Left lobe of liver (tissue), 2 donors: ENCODE measurements at regions not wholly inside any gene's neighbourhood (a gene's known extent, or its start where the extent isn't known, plus 50 kb on each side); places are given as distances from the start of the nearest gene placed in this dataset.

Experiments used
- ATAC-seq: fragments of 200-7000 bp; cut with Tn5 transposase; one replicate; pipeline ENCODE4 v1.9.1; 2020; ENCODE audit warnings: mild to moderate bottlenecking, moderate library complexity
- DNase-seq: peaks from one replicate; pipeline ENCODE4 v3.0.0-alpha.2; 2020; ENCODE audit warnings: low spot score
- donor health status: DM: no; HTN: no; CAD: no; lungs with moderate emphysema.
- donor health status: DM: no; HTN: yes; CAD: no.

DNA sequence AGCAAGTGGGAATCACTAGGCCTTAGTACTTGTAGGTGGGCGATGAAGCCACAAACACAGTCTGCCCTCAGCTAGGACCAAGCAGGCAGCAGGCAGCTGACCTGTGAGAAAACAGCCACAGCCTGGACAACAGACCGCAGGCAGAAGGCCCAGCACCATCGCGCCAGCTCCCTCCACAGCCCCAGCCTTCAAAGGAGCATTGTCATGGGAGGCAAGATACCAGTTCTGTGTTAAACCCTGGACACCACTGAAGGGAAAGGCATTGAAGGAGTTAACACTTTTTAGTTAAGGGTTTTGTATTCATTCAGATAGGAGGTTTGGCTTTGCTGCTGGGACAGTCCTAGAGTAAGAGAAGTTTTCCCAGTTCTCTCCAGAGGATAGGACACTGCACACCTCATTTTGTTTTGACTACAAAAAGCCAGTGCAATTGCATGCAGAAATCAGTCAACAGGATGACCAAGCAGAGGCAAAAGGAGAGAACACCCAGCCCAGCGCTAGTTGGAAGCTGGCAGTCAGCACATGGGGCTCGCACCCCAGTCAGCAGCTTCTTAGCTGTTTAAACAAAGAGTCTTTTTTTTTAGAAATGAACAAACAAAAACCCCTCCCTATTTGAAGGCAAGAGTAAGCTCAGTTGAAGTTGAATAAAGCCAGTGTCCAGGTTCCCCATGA is 286.1 kb upstream of the TPM1 start:
- no peak for DNase-seq

DNA sequence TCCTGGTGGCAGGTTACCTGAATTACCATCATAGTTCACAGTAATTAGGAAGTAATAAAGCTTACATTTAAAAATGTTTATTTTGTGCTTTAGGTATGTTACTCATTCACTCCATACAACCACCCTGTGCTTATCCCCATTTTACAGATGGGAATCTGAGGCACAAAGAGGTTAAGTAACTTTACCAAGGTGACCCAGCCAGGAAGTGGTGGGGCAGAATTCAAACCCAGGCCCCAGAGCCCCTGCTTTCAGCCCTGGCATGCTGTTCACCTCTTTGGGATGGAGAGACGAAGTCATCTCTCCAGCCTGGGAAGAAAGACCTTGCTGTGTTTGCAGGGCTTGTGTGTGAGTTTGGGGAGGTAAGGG is 285.6 kb upstream of the TPM1 start:
- DNase-seq (no peak), ATAC-seq (no peak)

More for the DNA sequence above, 286.1 kb upstream of the TPM1 start:
- no peak for ATAC-seq

DNA sequence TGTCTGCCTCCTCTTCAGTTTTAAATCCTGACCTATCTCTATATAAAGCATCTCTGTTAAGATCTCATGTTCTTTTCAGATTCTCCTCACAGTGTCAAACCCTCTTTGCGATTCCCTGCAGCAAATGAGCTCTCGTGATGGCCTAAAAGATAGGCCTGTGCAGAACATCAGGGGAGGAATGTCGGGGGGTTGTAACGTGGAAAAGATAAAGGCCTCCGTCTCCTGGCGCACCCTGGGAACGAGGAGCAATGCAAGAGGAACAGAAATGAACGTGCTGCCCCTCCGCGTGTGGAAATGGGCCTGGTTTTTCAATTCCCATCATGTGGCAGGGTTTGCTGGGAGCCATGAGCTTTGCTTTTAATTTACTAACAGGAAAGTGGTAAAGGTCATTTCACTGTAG is 285.0 kb upstream of the TPM1 start:
- no peak for ATAC-seq
- DNase-seq: no peak

DNA sequence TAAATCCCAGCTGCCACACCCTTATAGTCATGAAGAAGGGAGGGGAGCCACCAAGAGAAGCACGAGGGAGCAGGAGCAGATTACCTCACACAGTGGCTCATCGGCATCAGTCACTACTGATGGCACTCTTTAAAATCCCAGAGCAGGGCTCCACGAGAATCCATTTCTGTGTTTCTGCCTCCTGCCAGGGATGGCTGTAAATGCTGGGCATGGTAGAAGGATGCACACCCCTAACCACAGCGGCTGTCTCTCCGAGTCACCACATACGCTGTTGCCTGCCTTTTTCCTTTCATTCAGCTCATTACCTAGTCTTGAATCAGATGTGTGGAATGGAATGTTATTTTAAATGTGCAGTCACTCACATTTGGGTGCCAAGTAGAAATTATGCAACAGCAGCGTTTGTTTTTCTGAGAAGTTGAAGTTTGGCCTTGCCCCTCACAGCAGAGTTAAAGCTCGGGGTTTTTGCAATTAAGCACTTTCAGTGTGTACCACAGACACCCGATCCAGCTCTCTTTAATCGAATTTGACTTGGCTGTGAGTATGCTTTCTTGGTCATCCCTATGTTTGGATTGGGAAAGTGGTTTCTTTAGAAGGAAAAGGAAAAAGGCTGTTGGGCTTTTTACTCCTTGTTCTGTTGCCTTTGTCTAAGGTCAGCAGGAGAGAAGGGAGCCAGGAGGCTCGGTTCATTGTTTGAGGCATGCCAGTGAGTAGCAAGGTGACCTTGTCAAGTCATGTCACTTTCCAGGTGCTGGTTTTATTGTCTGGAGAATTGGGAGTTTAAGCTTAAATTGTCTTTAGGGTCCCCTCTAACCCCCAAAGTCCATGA is 284.2 kb upstream of the TPM1 start:
- ATAC-seq (peak; percentile 81), DNase-seq (peak; percentile 56)

DNA sequence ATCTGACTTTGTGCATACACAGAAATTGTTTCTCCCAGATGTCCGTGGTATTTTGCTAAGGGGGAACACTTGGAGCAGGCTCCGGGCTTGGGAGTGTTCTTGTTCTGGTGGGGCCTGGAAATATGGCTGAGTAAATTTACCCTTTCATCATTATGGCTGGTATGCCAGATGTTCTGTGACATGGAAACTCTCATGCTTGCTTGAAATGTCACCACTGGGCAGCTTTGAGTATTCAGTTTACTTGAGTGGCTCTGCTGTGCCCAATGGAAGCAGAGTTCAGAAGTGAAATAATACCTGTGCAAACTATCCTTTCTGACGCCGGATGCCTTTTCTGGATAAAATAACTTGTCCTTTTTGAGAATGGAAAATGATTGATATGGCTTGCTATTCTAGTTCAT is 283.6 kb upstream of the TPM1 start:
- DNase-seq (no peak), ATAC-seq (no peak)

DNA sequence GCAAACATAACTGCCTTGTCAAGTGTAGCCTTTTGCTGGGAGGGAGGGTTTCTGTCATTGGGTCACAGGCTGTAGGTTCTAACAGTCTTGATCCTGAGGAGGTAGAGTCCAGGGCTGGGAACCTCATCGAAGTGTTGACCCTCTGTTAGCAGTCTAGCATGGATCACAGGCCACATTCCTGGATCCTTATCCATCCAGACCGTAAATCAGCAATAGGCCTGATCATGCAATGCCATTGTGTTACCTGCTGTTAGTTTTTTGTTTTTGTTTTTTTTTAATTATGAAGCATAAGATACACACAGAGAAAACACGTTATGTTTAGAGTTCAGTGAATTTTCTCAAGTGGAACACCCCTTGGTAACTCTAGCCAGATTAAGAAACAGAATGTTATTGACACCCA is 282.0 kb upstream of the TPM1 start:
- ATAC-seq (no peak), DNase-seq (no peak)

DNA sequence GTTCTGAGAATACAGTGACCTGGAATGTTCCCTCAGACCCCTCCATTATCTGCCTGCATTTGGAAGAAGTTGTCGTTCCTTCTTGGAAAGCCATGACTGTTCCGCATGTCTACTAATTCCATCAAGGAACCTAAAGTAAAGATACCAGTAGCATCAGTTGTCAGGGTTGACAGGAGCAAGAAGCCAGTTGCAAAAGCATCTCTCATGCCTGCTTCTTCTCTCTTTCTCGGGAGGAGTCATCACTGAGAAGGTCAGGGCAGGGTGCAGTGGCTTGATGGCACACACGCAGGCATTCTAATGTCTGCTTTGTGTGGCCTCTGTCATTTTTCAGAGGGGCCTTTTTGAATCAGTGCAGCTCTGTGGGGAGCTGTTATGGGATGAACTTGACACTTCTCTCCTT is 276.6 kb upstream of the TPM1 start:
- ATAC-seq (no peak), DNase-seq (no peak)

DNA sequence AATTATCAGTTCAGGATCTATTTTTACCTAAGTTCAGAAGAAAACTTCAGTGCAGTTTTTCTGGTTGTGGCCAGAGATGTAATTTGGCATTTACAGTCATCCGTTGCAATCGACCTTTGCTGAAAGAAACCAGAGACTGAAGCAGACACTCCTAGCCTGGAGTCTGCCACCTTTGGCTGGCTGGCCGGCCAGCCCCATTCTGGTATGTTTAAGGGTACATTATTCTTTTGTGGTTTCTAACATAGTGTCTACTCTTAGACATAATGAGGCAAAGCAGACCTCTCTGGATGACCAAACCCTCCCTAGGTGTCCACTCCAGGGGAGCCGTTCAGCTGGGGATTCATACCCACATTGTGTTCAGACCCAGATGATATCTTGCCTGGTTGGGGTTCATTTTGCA is 275.9 kb upstream of the TPM1 start:
- ATAC-seq (no peak), DNase-seq (no peak)

DNA sequence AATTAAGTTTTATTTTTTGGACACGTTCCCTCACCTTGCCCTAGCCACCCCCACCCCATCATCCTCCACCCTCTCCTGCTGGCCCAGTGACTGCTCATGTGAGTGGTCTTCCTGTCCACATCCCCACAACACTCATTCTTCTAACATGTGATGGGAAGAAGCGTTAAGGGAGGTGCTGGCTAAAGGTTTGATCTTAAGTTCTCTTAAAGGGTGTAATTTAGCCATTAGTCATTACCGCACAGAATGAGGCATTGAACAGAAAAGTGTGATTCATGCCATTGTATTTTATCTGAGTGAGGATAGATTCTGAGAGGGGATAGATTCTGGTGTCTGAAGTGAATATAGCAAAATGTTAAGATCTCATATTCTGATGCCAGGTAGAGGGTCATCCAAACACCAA is 272.9 kb upstream of the TPM1 start:
- no peak for ATAC-seq
- no peak for DNase-seq

DNA sequence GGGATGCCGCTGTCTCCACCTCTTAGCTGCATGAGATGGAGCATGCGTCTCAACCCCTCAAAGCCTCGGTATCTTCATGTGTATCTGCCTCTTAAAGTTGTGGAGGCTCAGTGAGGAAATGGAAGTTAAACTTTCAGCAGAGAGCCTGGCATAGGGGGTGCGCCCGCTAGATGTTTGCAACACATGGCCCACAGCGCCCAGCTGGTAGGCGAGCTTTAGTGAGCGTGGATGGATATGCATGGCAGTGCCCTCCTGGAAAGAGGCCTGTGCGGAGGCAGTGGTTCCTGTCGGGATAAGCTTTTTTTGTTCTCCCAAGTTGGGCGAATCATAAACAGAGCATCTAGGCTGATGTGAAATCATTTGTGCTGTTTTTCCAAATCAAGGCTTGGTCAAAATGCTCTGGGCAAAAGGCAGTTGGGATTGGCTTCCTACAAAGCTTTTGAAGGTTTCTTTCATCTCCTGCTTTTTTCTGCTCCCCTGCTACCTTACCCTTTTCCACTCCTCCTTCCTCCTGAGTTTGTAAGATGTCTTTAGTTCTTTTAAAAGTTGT is 272.4 kb upstream of the TPM1 start:
- DNase-seq: no peak
- ATAC-seq: no peak

DNA sequence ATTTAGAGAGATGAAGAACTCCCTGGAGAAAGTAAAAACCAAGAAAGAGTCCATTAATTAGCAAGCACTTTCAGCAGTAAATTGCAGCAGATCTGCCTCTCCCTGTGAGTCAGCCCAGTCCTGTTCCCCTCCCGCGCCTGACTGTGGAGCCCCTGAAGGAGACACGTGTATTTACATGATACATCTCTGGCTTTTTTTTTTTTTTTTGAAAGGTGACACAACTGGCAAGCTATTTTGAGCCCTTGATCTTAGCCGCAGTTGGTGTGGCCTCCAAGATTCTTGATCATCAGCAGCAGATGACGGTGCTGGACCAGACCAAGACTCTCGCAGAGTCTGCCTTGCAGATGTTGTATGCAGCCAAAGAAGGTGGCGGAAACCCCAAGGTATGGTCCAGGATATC is 271.8 kb upstream of the TPM1 start:
- ATAC-seq (no peak), DNase-seq (no peak)

DNA sequence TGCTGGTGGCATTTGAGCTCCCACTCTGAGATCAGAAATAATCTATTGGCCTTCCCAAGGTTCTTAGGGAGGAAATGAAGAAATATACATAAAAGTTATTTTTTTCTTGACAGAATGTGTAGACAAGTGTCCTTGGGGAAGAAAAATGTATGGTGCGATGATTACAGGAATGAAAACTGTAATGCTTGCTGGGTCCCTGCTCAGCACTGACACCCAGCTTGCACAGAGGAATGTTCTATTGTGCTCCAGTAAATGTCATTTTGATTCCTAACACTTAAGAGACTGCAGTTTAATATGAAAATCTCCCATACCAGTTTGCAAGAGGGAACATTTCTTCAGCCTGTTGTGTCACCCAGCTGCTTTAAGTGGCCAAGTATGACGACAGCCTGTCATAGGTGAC is 271.3 kb upstream of the TPM1 start:
- no peak for ATAC-seq
- DNase-seq: no peak

DNA sequence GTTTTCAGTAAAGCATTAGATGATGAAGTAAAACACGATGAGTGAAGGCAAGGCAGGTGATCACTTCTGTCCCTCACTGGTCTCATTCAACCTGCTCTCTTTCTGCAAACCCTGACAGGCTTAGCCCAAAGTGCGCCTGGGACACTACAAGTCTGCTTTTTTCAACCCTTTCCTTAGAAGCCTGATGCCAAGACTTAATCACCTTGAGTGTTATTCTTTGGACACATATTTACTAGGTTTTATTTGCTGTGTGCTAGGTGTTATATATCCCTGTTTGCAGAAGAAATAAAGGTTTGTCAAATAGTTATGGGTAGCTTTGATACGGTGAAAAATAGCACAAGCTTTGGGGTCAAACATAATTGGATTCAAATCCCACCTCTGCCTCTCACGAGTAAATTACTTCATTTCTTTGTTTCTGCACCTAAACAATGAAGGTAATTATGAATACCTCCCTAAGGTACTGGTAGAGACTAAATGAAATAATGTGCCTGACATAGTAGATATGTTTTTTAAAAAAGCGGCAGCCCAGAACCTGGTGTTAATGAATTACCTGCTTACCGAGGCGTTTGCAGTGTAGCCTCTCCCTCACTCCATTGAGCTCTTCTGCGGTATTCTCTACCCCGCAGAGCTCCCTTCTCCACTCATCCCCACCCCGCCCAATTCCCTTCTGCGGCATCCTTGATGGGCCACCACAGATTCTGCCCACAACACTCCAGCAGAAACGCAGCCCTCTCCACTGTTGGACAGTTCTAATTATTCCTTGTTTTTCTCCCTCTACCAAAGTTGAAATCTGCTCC is 269.0 kb upstream of the TPM1 start:
- ATAC-seq (no peak), DNase-seq (no peak)

DNA sequence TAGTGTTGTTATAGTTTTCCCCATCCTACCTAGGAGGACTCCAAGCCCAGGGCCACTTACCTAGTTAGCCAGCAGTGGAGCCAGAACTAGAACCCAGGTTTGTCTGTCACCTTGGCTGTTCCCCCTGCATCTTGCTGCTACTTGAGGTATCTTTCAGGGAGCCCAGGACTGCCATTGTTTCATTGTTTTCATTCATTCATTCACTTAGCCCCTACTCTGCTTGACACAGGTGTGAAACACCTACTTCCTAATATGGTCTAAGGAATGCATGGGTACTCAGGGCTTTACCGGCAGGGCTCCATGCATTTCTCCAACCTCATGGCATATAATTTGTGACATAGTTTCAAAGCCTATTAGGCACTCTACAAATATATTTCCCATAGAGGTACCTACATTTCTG is 266.6 kb upstream of the TPM1 start:
- ATAC-seq (no peak), DNase-seq (no peak)

DNA sequence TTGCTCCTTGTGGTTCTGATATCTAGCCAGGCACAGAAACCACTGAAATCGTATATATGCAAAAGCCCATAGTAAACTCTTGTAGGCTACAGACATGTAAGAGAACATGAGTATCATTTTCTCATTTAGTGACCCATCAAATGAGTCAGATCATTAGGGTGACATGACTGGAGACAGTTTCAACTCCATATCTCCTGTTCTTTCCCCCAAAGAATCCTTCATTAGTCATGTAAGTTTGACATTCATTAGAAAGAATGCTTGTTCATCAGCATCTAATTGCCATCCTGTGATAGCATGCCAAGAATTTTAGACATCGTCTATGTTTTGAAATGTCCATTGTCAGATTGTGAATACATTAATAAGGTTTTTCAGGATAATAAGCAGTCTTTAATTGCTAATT is 264.9 kb upstream of the TPM1 start:
- DNase-seq (no peak), ATAC-seq (no peak)

DNA sequence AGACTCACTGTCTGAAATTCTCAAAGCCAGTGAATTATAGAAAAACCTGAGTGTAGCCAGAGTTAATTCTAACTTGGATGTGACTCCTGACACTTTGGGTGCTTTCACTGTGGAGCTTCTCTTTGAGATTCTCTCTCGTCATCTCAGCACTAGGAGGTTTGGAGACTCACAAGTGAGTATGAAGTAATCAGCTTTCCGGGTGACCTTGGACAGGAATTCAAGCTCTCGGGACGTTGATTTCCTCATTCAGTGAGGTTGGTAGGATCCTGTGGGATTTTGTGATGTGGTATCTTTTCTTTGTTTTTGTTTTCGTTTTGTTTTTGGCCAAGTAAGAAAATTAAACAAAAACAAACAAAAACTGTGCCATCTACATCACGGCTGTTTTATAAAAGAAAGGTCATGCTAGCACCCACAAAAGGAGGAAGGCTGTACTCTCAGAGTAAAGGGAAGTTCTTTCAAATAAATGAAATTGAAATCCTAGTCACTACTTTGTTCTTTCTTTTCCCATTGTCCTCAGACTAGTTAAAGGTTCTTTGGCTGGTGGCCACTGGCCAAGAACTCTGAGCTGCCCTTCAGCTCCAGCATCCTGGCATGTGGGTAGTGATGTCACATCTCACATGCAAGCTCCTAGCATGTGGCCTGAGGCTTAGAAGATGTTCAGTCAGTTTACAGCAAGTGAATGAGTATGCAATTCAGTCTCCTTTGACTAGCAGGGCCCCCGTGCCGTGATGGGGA is 263.3 kb upstream of the TPM1 start:
- ATAC-seq (no peak), DNase-seq (no peak)

DNA sequence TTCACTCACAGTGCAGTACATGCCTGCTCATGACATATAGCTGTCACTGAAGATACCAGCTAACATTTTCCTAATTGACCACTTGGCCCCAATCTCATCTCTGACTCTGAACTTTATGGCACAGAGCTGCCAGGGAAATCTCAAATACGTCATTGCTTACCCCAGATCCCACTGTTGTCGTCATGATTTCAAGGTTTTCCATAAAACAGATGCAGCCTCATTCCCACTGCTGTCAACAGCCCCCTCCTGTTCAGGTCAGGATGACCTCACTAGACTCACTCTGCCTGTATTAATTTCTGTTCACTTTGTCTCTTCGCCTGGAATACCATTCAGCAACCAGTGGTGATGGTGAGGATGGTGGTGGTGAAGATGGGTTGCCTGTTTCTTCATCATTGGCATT is 262.6 kb upstream of the TPM1 start:
- no peak for ATAC-seq
- no peak for DNase-seq

DNA sequence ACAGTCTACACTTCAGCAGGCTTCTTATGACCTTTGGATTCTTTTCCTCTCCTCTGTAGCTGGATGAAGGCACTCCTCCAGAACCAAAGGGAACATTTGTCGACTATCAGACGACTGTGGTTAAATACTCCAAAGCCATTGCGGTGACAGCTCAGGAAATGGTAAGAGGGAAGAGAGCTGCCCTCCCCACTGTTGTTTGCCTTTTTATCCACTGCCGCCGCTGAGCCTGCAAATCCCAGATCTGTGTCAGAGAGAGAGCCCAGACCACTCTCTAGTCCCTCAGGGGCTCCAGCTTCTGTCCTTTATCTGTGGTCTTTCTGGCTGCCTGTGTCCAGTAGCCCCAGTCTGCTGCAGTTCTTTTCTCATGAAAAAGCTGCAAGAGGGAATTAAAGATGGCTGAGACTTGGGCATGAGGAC is 261.5 kb upstream of the TPM1 start:
- DNase-seq (no peak), ATAC-seq (no peak)

DNA sequence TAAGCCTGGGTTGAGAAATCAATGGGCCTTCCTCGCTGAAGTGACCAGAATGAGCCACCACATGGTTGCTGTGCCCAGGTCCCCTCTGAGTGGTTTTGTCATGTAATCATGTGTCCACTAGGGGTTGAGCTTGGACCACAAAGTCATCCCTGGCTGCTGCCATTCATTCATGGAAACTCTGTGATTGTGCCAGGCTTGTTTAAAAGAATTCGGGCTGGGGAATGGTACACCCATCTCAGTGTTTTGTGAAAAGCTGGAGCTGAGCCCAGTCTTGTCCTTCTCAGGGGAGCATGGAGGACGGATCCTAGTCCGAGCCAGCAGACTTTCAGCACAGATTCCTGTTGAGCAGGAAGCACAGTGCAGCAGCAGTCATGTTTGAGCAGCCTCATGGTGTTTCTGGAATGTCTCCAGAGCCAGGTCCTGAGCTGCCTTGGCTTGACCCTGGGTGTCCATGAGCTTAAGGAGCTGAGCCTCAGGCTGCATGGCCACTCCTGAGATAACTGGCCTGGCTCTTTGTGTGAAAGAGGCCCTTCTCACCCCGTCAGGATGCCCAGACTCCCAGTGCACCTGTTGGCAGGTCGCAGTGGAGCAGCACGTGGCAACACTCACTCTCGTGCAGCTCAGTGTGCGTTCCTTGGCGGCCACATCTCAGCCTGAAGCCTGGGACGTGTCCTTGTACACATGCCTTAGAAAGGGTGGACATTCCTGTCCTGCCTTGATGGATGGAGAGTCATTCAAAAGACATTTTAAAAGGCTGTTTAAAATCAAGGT is 260.3 kb upstream of the TPM1 start:
- ATAC-seq: peak; percentile 99
- DNase-seq: peak; percentile 77

DNA sequence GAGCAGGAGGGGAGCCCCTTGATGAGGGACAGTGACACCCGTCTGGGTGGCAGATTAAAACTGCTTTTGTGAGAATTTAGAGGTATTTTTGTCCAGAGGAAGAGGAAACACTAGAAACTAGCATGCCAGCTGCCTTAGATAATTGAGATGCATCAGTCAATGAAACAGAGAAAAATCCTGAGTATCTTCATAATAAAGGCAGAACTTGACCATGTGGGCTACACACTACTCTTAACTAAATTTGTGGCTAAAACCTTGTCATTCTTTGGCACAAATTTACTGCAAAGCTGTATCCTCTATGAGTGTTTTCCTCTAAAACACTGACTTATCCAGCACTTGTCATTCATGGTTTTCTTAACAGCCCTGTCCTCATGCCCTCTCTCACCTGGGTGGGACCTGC is 259.7 kb upstream of the TPM1 start:
- ATAC-seq (no peak), DNase-seq (no peak)
